ENCODE measurements at regions not wholly inside any gene's neighbourhood (a gene's known extent, or its start where the extent isn't known, plus 50 kb on each side); places are given as distances from the start of the nearest gene placed in this dataset.

DNA sequence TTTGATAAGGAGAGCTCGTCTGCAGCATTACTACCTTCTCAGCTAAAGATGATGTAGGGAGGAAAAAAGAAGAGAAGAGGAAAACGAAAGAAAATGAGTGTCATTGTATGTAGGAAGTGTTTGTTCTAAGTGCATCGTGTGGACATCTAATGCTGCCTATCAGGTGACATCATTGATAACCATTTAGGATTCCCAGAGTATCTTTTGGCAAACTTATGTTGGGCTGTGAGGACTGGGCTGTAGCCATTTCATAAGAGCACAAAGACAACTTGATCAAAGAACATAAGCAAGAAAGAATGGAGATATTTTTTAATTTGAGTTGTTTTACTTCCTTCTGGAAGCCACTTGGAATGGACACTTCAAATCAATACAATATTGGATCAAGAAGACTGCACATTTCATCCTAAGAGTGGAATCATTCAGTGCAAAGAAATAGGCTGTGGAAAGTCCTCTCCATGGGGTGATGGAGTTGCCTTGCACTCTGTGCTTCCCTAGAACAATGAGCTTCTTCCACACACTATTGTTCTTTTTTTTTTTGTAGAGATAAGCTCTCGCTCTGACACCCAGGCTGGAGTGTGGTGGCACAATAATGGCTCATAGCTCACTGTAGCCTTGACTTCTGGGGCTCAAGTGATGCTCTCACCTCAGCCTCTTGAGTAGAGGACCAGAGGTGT is 52.4 kb upstream of the UBL3 start:
- BruUV-seq (replicated peaks): no TSS peak
- CTCF ChIA-PET: interaction anchor here (0.7 to 1.3 kb wide), 2 partner anchors 21 kb away, joined by 3 read pairs; no protein-coding TSS in a partner anchor
- FAIRE-seq (peak; percentile 40), DNase-seq (ENCODE audit: low read depth, low spot score) (no peak)
- Histone ChIP-seq H3K4me1 (ENCODE audit: control insufficient read depth, extremely low read depth, insufficient read depth, low read length) (peaks cover 2% of the 10 kb centered on the region), H4K20me1 (replicated peaks; ENCODE audit: control insufficient read depth, extremely low read depth, insufficient read depth, low read length) (no peaks in the 10 kb centered on the region), H3K9ac (replicated peaks; ENCODE audit: extremely low read depth, insufficient read depth, low read length) (no peak overlapping the region), H3K27me3 (ENCODE audit: control insufficient read depth in 2 of 2, insufficient read depth in 2 of 2, low read length in 2 of 2) (peaks cover 2 to 3% of the 10 kb centered on the region in 2 experiments), H3K4me2 (ENCODE audit: insufficient read depth, low read length) (no peak overlapping the region), H3K27ac (ENCODE audit: insufficient read depth, low read depth, low read length) (no peak overlapping the region), H3K79me2 (ENCODE audit: control insufficient read depth, insufficient read depth, low read length) (no peaks in the 10 kb centered on the region), H3K9me3 (replicated peaks; ENCODE audit: control insufficient read depth, insufficient read depth, low read length) (no peaks in the 10 kb centered on the region), H2AFZ (ENCODE audit: low read depth, low read length) (no peak overlapping the region), H3K4me3 (replicated peaks in 1 of 3; ENCODE audit: insufficient read depth in 1 of 3, low read depth in 1 of 3, low read length in 3 of 3) (no peak overlapping the region), H3K36me3 (ENCODE audit: control insufficient read depth in 2 of 2, extremely low read depth in 1 of 2, insufficient read depth in 2 of 2, low read length in 2 of 2) (no peaks in the 10 kb centered on the region), H3K9me1 (replicated peaks; ENCODE audit: control insufficient read depth, extremely low read depth, insufficient read depth, low read length) (no peaks in the 10 kb centered on the region)
- intact Hi-C loops (cut with micrococcal nuclease): no loop called here
- POLR2A ChIA-PET: no interaction called here
- dilution Hi-C loops (cut with MboI; ENCODE audit: extremely low pct_ligation_motif_present, low sequenced_read_pairs): no loop called here
- TF ChIP-seq EZH2 (IDR thresholded peaks at IDR 0.05; ENCODE audit: borderline replicate concordance, low read depth, low read length, severe bottlenecking) (no peak), MYC (IDR thresholded peaks at IDR 0.05; ENCODE audit: low read depth, low read length) (no peak), FOS (IDR thresholded peaks at IDR 0.05; ENCODE audit: borderline replicate concordance, insufficient read depth, low read length) (no peak), POLR2AphosphoS5 (IDR thresholded peaks at IDR 0.05; ENCODE audit: insufficient read depth, low read depth, low read length) (no peak), GATA2 (IDR thresholded peaks at IDR 0.05; ENCODE audit: insufficient read depth, insufficient read length, low read depth, low read length) (no peak), POLR2A (IDR thresholded peaks at IDR 0.05; ENCODE audit: low read depth, low read length) (no peak), CTCF (IDR thresholded peaks at IDR 0.05; ENCODE audit: extremely low read depth in 1 of 2, insufficient read depth in 1 of 2, low read depth in 1 of 2, low read length in 2 of 2) (no peak), JUN (IDR thresholded peaks at IDR 0.05; ENCODE audit: borderline replicate concordance, insufficient read depth, insufficient read length, low read depth) (no peak)
- TF ChIP-seq, protein P1, sequence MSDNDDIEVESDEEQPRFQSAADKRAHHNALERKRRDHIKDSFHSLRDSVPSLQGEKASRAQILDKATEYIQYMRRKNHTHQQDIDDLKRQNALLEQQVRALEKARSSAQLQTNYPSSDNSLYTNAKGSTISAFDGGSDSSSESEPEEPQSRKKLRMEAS (IDR thresholded peaks at IDR 0.05; ENCODE audit: insufficient read depth, insufficient read length): no peak
